ENCODE measurements at regions not wholly inside any gene's neighbourhood (a gene's known extent, or its start where the extent isn't known, plus 50 kb on each side); places are given as distances from the start of the nearest gene placed in this dataset.

GRCh38 chr2:219692521-219692920 is 65.1 kb downstream of the SLC4A3 start:
- no peak for DNase-seq (ENCODE audit: low spot score)

- DNase-seq (ENCODE audit: low spot score), result no peak
Measured at GRCh38 chr2:219695145-219695709, 67.8 kb downstream of the SLC4A3 start.

- no peak for DNase-seq (ENCODE audit: low spot score)
Measured at GRCh38 chr2:219697811-219698747, 70.6 kb downstream of the SLC4A3 start.

GRCh38 chr2:219698748-219699439 is 71.5 kb downstream of the SLC4A3 start:
- no peak for DNase-seq (ENCODE audit: low spot score)

- no peak for DNase-seq (ENCODE audit: low spot score)
Measured at GRCh38 chr2:219699440-219699821, 72.0 kb downstream of the SLC4A3 start.

GRCh38 chr2:219701847-219702634 is 74.6 kb downstream of the SLC4A3 start:
- no peak for DNase-seq (ENCODE audit: low spot score)

- DNase-seq (ENCODE audit: low spot score), result peak; percentile 65
Measured at GRCh38 chr2:219702796-219703545, 75.5 kb downstream of the SLC4A3 start.

GRCh38 chr2:219704878-219705277 is 77.4 kb downstream of the SLC4A3 start:
- no peak for DNase-seq (ENCODE audit: low spot score)

- no peak for DNase-seq (ENCODE audit: low spot score)
Measured at GRCh38 chr2:219706823-219707281, 79.4 kb downstream of the SLC4A3 start.

- DNase-seq (ENCODE audit: low spot score), result no peak
Measured at GRCh38 chr2:219707496-219708285, 80.3 kb downstream of the SLC4A3 start.

- no peak for DNase-seq (ENCODE audit: low spot score)
Measured at GRCh38 chr2:219709331-219709761, 81.9 kb downstream of the SLC4A3 start.

- DNase-seq (ENCODE audit: low spot score), result no peak
Measured at GRCh38 chr2:219713110-219713509, 85.7 kb downstream of the SLC4A3 start.

GRCh38 chr2:219714681-219715400 is 87.4 kb downstream of the SLC4A3 start:
- no peak for DNase-seq (ENCODE audit: low spot score)

- no peak for DNase-seq (ENCODE audit: low spot score)
Measured at GRCh38 chr2:219718066-219718465, 90.6 kb downstream of the SLC4A3 start.

- DNase-seq (ENCODE audit: low spot score), result no peak
Measured at GRCh38 chr2:219719521-219719920, 92.1 kb downstream of the SLC4A3 start.

GRCh38 chr2:219720956-219721355 is 93.5 kb downstream of the SLC4A3 start:
- DNase-seq (ENCODE audit: low spot score), result no peak

- no peak for DNase-seq (ENCODE audit: low spot score)
Measured at GRCh38 chr2:219722276-219722879, 94.9 kb downstream of the SLC4A3 start.

- no peak for DNase-seq (ENCODE audit: low spot score)
Measured at GRCh38 chr2:219723311-219723710, 95.9 kb downstream of the SLC4A3 start.

- DNase-seq (ENCODE audit: low spot score), result peak; percentile 36
Measured at GRCh38 chr2:219724628-219725027, 97.2 kb downstream of the SLC4A3 start.
